G401.6 (cell line): ENCODE measurements at regions not wholly inside any gene's neighbourhood (a gene's known extent, or its start where the extent isn't known, plus 50 kb on each side); places are given as distances from the start of the nearest gene placed in this dataset.

Experiments
- FAIRE-seq: peaks from 2 replicates; lab custom pipeline; 2012; peaks lifted over from hg19 to GRCh38; lab: Jason Lieb, UNC

- FAIRE-seq: no peak
These were observed 91.8 kb upstream of the KLF7 start for GRCh38 chr2:207257251-207258250.

- FAIRE-seq: no peak
These were observed 92.7 kb upstream of the KLF7 start for GRCh38 chr2:207258263-207258991.

GRCh38 chr2:207260021-207260420 is 94.3 kb upstream of the KLF7 start:
- no peak for FAIRE-seq

GRCh38 chr2:207260947-207261346 is 95.2 kb upstream of the KLF7 start:
- FAIRE-seq: no peak

- no peak for FAIRE-seq
These were observed 98.6 kb upstream of the KLF7 start for GRCh38 chr2:207264310-207264709.

- no peak for FAIRE-seq
These were observed 99.6 kb upstream of the KLF7 start for GRCh38 chr2:207265332-207265731.

- FAIRE-seq: no peak
These were observed 100.1 kb upstream of the KLF7 start for GRCh38 chr2:207265869-207266268.

- FAIRE-seq: no peak
These were observed 100.9 kb upstream of the KLF7 start for GRCh38 chr2:207266648-207267047.

- no peak for FAIRE-seq
These were observed 103.3 kb upstream of the KLF7 start for GRCh38 chr2:207269038-207269437.

GRCh38 chr2:207274530-207275189 is 108.9 kb upstream of the KLF7 start:
- no peak for FAIRE-seq

GRCh38 chr2:207275779-207276178 is 110.0 kb upstream of the KLF7 start:
- FAIRE-seq: no peak

GRCh38 chr2:207276248-207276647 is 110.5 kb upstream of the KLF7 start:
- FAIRE-seq: no peak

GRCh38 chr2:207276858-207277257 is 111.1 kb upstream of the KLF7 start:
- no peak for FAIRE-seq

- no peak for FAIRE-seq
These were observed 113.8 kb upstream of the KLF7 start for GRCh38 chr2:207279520-207279919.

- no peak for FAIRE-seq
These were observed 115.7 kb upstream of the KLF7 start for GRCh38 chr2:207281436-207281835.

- FAIRE-seq: no peak
These were observed 117.2 kb upstream of the KLF7 start for GRCh38 chr2:207282916-207283315.

- FAIRE-seq: no peak
These were observed 117.6 kb upstream of the KLF7 start for GRCh38 chr2:207283356-207283755.

- FAIRE-seq: no peak
These were observed 119.1 kb upstream of the KLF7 start for GRCh38 chr2:207284556-207285472.

GRCh38 chr2:207285473-207285815 is 119.7 kb upstream of the KLF7 start:
- FAIRE-seq: no peak

- no peak for FAIRE-seq
These were observed 120.4 kb upstream of the KLF7 start for GRCh38 chr2:207286106-207286505.

GRCh38 chr2:207288628-207289027 is 122.9 kb upstream of the KLF7 start:
- no peak for FAIRE-seq
